OCI-LY1 (cell line): ENCODE measurements at regions not wholly inside any gene's neighbourhood (a gene's known extent, or its start where the extent isn't known, plus 50 kb on each side); places are given as distances from the start of the nearest gene placed in this dataset.

ENCODE experiments used
- EZH2 ChIP-seq: fragments of 200-600 bp; sonication (generic), shearing (Covaris generic); IDR thresholded peaks from 2 replicates; pipeline ENCODE4 v1.8.0; 2017; ENCODE audit warnings: borderline replicate concordance, mixed run types, mild to moderate bottlenecking, antibody characterized with exemption, low read length, moderate library complexity, mixed read lengths
- TF ChIP-seq, protein P1 (sequence below): fragments of 200-600 bp; sonication (generic), shearing (Covaris generic); IDR thresholded peaks from 2 replicates; pipeline ENCODE4 v1.5.1; 2017; ENCODE audit warnings: mild to moderate bottlenecking, antibody characterized with exemption, low read length, moderate library complexity, mixed read lengths

DNA sequence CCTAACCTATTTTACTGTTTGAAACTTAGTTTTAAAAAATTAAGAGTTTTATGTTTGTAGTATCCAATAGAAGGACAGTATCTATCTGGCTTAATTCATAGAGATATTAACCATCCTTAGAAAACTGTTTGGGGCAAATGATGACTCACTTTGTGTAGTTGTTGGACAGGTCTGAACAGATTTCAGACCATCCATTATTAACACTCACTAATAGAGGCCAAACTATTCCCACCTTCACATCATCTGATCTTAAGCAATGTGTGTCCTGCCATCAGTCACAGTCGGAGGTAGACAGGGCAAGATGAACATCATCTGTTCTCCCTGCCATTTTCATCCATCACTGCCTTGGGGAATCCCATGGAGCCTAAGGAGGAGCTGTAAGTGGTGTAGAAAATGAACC, 164.6 kb upstream of the DCC start:
- TF ChIP-seq, protein P1, sequence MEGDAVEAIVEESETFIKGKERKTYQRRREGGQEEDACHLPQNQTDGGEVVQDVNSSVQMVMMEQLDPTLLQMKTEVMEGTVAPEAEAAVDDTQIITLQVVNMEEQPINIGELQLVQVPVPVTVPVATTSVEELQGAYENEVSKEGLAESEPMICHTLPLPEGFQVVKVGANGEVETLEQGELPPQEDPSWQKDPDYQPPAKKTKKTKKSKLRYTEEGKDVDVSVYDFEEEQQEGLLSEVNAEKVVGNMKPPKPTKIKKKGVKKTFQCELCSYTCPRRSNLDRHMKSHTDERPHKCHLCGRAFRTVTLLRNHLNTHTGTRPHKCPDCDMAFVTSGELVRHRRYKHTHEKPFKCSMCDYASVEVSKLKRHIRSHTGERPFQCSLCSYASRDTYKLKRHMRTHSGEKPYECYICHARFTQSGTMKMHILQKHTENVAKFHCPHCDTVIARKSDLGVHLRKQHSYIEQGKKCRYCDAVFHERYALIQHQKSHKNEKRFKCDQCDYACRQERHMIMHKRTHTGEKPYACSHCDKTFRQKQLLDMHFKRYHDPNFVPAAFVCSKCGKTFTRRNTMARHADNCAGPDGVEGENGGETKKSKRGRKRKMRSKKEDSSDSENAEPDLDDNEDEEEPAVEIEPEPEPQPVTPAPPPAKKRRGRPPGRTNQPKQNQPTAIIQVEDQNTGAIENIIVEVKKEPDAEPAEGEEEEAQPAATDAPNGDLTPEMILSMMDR: no peak
- no peak for TF ChIP-seq EZH2
